Mucosa of gallbladder (tissue), 1 donor: ENCODE measurements at regions not wholly inside any gene's neighbourhood (a gene's known extent, or its start where the extent isn't known, plus 50 kb on each side); places are given as distances from the start of the nearest gene placed in this dataset.
"Not testable (repeated sequence)": the region's sequence is repeated elsewhere in the genome, so short reads cannot be mapped to it uniquely, and the experiment has no call there.

Experiments used
- DNase-seq: peaks from one replicate; pipeline ENCODE4 v3.0.0-alpha.2; 2020; ENCODE audit warnings: low spot score
- donor health status: DM: no; HTN: no; CAD: no.

DNA sequence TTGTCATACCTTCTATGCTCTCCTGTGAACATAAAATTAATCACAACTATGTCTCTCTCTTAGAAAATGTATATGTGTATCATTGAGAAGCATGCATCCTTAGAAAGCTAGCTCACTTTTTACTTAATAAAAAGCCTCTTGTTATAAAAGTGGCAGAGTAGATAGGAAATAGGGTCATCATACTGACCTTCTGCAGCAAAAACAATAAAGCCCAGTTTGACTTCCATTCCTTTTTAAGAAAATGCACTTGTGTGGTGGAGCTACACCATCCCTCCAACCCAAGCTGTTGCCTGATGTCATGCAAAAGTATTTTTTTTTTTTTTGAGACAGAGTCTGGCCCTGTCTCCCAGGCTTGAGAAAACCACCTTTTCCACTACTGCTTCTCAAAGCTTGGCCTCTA, 393.3 kb downstream of the LIG4 start:
- DNase-seq, result no peak

DNA sequence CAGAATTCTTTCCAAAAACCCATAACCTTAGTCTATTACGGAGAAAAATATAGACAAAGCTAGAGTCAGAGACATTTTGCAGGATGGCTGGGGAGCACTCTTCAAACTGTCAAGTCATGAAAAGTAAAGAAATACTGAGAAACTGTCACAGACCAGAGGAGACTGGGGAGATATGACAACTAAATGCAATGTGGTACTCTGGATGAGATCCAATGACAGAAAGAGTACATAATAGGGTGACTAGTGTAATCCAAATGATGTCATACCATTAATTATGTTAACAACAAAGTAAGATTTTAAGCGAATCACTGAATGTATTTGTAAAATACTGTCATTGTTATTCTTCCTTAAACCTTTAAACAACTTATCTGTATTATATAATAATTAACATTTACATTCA, 393.8 kb downstream of the LIG4 start:
- DNase-seq, result no peak

DNA sequence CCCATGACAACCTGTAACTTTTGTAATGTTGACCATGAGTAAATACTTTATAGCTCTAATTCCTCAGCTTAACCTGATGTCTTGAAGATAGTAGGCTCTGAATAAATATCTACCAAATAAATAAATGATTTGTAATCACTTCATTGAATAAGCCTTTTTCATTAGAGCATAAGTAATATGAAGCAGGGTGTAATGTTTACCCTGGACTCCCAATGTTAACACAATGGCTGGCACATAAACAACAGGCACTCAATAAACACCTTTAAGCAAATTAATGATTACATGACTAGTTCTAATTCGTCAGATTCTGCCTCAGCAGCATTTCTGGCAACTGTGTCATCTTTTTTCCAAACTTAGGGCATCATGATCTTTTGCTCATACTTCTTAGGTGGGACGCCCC, 396.3 kb downstream of the LIG4 start:
- DNase-seq, result no peak

DNA sequence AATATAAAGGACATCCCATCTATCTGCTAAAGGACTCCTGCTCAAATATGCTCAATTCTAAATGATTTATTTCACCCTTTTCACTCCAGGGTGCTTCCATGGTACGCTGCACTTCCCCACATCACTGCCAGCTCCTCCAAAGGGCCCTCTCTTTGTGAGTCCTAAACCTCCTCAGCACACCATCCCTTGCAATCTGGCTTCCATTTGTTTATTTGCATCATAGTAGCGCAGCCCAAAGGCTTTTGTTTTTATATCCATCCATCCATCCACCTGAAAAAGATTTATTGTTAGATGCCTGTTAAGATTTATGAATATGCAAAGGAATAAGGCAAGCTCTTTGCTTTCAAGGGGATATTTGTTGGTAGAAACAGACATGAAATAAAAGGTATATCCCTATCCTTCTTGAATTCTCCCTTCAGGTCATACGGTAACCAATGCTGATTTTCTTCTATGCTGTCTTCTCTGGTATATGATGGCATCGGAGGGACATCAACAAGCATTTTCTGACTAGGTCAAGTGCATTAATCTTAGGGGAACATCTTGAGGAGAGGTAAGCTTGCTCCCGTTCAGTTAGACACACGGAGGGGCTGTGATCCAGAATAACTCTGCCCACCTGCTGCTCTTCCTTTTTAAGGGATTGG, 397.6 kb downstream of the LIG4 start:
- DNase-seq, result no peak

DNA sequence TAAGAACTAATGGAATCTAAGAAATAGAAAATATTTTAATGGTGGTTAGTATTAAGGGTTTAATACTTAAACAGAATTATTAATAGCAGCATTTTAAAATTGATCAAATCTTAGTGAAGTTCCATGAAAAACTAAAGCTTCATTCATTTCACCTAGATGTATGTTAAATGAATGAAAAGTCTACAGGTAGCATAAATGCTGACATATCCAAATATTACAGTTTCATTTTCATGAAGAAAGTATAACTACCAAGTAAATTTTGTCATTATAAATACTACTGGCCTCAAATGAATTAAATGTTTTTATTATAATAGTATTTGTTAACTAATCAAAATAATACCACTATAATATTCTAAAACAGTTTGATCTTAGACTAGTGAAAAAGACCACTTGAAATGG, 403.3 kb downstream of the LIG4 start:
- no peak for DNase-seq

DNA sequence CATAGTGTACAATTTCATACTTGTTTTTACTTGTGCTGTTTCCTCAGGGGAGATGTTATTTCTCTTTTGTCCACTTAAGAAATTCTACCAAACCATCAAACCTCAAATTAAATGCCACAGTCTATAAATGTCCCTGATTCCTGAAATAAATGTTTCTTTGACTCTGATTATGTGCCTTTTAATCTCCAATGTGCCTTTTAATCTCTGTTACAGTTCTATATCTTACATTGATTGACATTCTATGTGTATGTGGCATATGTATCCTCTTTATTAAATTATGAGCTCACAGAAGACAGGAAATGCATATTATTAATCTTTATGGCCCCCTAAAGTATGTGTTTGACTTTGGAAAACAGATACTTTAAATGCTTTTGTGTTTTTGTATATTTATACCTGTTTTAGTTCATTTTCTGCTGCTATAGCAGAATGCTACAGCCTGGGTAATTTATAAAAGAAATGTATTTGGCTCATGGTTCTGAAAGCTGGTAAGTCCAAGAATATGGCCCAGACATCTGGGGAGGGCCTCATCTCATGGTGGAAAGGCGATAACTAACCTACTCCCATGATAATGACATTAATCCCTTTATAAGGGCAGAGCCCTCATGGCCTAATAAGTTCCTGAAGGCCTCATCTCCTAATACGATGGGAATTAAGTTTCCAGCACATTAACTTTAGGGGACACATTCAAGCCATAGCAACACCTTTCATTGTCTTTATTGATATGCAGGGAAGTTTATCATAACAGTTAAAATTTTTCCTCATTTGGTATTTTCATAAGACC, 403.9 kb downstream of the LIG4 start:
- no peak for DNase-seq

DNA sequence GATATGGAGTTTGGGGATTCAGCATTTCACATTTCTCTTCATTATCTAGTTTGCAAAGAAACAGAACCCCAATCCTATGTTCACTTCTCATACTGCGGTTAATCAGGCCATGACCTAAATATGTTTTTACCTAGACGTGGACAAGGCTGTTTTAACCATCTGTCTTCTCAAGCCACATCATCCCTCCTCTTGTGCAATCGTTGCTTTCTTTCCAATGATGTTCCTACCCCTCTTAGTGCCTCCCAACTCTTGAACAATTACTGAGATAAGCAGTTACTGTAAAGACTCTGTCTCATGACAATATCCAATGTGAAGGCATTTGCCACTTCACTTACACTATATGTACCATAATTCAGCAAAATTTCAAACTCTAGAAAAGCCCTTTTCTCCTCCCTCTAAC, 406.2 kb downstream of the LIG4 start:
- DNase-seq, result no peak

DNA sequence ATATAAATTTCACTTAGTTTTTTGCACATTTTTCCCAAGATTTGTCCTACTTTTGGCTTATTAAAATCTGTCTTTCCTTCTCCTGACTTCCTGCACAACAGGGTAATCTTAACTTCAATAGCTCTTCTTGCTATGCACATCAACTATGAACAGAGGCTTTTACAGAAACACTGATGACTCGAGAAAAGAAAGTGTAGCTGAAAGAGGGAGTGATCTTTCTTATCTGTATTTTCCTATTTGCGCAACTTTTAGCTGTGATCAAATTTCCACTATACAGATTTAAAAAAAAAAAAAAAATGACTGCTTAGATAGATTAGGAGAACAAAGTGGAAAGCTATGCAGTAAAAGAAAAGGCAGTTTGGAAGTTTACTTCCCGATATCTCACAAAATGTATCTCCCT, 406.9 kb downstream of the LIG4 start:
- no peak for DNase-seq

DNA sequence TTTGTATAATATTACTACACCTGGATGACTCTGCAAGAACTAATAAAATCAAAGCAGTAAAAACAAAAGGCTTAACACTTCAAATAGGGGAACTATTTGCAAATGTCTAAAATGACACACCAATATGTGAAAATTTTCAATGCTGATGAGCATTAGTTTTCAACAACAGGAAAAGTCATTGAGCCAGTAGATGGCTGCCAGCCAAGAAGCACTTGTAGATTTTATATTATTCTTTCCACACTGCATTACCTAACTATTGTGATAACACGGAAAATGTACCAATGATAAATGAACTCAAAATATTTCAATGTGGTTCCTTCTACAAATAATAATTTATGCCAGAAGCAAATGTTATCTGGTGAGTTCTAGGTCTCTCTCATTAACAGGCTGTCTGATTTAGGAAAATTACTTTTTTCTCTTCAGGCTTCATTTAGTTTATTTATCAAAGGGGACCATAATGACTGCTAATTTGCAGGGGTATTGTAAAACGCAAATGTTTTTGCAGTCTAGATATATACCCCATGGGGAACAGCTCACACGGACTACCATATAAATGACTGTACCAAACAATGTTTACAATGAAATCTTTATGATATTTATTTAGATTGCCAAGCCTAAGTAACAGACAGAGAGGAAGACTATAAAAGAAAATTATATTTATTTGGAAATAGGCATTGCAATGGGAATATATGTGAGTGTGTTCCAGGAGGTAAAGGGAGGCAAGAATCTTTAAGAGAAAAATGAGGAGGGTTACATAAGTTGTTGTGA, 407.8 kb downstream of the LIG4 start:
- no peak for DNase-seq

DNA sequence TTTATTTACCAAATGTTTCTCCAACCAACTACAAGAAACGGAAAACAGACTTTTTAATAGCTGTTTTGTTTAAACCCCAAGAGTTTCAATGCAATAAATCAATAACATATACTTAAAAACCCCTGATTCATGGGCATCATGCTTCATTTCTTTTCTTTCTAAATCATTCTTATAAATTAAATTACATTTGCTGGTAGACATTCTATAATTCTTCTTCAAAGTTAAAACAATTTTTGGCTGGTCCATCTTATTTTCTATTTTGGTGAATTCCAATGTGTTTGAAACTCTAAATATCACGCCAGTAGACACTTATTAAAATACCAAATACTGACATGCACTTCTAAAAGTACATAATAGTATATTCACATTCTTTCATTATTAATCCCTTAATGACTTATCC, 408.6 kb downstream of the LIG4 start:
- DNase-seq, result no peak

DNA sequence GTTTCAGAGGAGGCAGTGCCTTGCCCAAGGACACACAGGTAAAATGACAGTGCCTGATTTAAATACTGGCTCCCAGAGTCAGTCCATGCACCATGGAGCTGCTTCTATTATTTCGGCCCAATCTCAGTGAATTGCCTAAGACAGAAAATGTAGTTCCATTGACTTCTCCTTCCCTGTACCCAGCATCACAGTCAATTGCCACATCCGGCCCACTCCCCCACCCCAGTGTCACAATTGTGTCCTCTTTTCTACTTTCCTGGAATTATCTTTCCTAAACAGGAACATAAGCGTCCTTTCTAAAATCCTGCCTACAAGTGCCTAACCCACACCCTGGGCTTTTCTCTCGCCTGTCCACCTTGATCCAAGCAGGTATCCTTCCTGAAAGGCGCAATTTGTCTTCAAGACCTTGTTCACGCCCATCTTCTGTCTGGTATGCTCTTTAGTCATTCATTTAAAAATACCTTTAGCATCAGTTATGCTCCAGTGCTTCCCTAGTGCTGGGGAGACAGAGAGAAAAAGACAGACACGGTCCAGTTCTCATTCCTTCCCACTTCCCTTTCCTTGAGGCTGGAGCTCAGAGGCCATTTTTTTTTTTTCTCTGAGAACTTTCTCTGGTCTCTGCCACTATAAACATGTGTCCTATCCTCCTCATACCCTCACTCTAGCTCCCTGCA, 411.4 kb downstream of the LIG4 start:
- DNase-seq, result no peak

DNA sequence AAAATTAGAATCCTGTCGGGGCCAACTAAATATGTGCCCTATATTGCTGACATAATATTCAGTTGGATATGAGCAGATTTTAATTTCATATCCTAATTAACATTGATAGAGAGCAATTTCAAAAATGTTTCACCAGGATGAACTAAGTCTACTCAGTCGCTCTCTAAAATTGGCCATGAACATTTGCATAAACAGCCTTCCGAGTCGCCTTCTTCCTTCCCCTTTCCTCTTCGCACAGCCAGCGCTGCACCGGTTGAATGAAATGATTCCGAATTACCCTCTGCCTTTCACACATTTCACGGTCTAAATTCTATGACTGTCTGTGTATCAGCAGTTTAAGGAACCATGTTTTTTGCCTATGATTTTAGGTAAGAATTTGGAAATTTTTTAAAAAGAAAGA, 413.7 kb downstream of the LIG4 start:
- no peak for DNase-seq

DNA sequence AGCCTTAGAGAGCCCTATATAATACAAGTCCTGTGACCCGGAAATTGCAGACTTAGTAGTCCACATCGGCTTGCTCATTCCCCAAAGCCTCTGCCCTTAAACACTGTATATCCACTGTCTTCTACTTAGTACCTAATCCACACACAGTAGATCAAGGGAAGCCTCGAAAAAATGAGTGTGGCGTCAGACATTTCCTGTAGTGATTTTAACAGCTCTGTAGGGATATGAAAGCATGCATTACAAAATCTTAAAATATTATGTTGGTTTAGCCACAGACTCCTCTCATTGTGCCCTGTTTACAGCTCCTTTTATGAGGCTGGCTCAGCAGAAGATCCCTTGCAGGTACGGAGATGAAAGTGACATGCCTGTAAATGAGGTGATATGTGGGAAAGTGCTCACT, 416.3 kb downstream of the LIG4 start:
- no peak for DNase-seq

DNA sequence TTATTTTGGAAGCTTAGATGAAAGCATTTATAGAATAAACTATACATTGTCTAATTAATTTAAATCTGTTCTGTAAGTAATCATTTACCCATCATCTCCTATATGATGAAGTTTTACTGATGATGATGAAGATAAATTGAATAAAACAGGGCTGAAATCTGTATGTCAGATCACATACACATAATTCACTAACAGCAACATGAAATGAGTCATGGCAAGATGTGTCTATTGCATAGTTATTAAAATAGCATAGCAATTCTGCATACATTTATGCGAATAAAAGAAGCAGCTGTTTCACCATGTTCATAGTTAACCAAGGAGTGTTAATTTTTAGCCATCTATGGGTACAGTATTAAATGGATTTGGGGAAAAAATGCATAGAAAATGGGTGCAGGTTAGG, 424.9 kb downstream of the LIG4 start:
- DNase-seq, result no peak

DNA sequence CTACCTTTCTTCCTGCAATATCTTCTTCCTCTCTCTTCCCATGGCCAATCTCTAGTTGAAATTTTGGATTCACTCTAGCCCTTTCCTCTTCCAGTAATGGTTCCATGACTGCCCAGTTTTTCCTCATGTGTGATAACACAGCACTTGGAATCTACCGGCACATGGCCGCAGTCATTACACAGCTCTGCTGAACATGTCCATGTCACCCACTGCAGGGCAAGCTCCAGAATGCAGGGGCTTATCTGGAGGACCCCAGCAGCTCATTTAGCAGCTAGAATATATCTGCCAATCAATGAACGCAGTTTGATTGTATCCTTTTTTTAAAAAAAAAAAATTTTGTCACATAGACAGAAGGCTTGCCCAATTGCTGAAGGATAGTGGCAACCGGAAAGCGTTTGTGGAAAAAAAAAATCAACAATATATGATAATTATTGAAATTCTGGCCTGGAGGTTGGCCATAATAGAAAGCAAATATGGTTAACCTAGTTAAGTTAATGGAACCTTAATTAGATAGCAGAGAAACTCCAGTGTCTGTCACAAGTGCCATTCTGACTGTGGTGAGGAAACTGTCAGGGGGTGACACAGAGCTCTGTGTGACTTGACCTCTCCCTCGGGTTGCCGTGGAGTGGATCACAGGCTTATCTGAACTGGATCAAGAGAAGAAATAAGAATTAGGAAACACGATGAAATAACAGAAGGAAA, 426.7 kb downstream of the LIG4 start:
- no peak for DNase-seq

DNA sequence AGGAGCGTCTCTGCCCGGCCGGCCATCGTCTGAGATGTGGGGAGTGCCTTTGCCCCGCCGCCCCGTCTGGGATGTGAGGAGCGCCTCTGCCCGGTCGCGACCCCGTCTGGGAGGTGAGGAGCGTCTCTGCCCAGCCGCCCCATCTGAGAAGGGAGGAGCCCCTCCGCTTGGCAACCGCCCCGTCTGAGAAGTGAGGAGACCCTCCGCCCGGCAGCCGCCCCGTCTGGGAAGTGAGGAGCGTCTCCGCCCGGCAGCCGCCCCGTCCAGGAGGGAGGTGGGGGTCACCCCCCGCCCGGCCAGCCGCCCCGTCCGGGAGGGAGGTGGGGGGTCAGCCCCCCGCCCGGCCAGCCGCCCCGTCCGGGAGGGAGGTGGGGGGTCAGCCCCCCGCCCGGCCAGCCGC, 432.7 kb downstream of the LIG4 start:
- DNase-seq, result not testable (repeated sequence)

DNA sequence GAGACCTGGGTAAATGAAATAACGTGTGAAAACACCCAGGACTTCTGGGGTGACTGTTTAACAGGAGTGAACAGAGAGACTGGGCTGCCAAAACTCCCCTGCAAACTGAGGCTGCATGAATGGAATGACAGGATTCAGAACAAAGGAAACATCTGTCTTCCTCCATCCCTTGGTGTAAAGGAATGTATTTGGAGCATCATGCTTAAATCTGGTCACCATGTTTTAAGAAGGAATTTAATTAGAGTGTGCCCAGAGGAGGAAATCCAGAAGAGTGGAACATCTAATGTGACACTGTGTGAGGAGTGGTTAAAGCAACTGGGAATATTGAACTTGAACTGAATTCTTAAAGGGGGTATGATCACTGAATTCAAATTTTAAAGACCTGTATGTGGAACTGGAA, 437.2 kb downstream of the LIG4 start:
- DNase-seq, result no peak

DNA sequence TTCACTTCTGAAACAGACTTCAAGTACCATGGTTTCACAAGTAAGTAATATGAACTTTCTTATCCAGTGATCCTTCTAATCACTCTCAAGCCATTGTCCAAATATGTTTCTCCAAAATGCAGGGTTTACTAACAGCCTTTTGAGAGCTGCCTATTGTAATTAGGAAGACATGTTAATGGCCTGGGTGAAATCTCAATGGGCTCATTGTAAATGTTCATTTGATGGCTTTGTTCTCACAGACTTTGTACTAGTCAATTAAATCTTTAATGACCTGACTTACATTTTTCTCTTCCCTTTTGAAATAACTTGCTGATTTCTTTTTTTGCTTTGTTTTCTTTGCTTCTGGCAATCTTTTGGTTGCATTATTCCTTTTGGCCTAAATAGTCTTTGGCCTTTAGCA, 444.8 kb downstream of the LIG4 start:
- DNase-seq, result no peak

DNA sequence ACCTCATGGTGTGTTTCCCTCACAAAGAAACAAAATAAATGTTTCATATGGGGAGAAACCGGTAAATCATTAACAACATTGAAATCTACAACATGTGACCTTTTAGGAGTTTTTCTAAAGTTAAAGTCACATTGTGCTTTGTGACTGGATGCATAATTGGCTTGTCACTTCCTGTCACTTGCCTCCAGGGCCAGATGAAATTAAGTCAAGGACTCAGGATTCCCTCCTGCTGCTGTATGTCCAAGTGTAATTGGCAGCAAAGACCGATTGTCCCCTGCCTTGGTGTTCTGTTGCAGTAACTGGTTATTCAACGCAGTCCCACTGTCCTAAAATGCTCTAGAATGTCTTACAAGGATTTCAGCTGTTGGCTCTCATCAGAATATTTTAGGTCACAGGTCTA, 448.2 kb downstream of the LIG4 start:
- no peak for DNase-seq

DNA sequence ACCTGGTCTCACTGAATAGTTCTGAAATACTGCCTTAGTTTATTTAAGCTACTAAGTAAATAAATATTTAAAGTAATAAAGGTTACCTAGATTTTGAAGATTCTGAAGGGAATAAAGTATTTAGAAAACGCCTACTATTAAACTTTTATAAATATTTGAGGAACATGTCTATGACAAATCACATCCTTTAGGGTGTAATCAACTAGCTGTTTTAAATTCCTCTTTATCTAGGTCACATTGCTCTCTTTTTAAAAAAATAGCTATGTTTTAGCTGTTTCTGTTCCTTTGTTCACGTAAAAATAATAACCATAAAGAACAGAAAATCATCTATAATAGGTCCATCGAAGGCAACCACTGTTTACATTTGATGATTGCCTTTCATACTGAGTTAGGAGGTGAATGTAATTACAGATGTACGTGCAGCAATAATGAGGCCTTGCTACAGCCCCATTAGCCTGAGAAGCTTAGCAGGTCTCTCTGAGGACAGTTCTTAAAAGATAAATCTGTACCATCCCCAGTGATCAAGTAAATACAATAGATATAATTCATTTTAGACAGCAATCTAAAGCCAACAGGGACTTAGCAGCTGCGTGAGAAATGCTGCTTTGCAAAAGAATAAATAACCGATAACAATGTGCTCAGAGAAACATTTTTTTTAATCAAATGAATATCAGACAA, 449.5 kb downstream of the LIG4 start:
- DNase-seq, result no peak

DNA sequence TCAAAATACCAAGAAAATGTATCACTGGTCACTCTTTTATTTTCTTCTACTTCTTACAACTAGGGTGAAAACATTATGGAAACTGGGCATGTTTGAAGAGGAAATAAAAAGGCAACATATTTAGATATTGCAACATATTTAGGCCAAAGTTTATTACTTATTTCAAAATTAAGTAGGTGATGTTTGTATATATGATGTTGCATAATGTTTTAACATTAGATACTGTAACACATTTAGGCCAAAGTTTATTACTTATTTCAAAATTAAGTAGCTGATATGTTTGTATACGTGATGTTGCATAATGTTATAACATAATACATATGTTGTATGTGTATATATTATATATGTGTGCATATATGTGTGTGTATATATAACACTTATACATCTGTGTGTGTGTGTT, 451.3 kb downstream of the LIG4 start:
- DNase-seq, result no peak
